Upper lobe of right lung (tissue), 1 donor: ENCODE measurements at regions not wholly inside any gene's neighbourhood (a gene's known extent, or its start where the extent isn't known, plus 50 kb on each side); places are given as distances from the start of the nearest gene placed in this dataset.

Experiments used
- ATAC-seq: fragments of 200-7000 bp; cut with Tn5 transposase; one replicate; pipeline ENCODE4 v1.9.1; 2020; ENCODE audit warnings: mild to moderate bottlenecking, moderate library complexity
- DNase-seq: peaks from one replicate; pipeline ENCODE4 v3.0.0-alpha.2; 2020
- H3K27ac ChIP-seq: fragments of 200-600 bp; one replicate; pipeline ENCODE4 v1.8.0; 2022
- H3K27me3 ChIP-seq: fragments of 200-600 bp; one replicate; pipeline ENCODE4 v1.8.0; 2022; ENCODE audit warnings: mild to moderate bottlenecking
- H3K36me3 ChIP-seq: fragments of 200-600 bp; one replicate; pipeline ENCODE4 v1.8.0; 2022
- H3K4me1 ChIP-seq: fragments of 200-600 bp; one replicate; pipeline ENCODE4 v1.8.0; 2022
- H3K4me3 ChIP-seq: fragments of 200-600 bp; one replicate; pipeline ENCODE4 v1.8.0; 2022; ENCODE audit warnings: mild to moderate bottlenecking
- H3K9me3 ChIP-seq: fragments of 200-600 bp; one replicate; pipeline ENCODE4 v1.8.0; 2022
- CTCF ChIP-seq: fragments of 200-600 bp; IDR thresholded peaks from one replicate; pipeline ENCODE4 v1.8.0; 2022; ENCODE audit warnings: antibody characterized with exemption
- intact Hi-C: fragments of 100-400 bp; cut with DNase I; formaldehyde crosslinking; loops from one replicate; pipeline ENCODE4 v1.11.0; 2022
- donor health status: DM: no; HTN: yes; CAD: no; lungs with severe emphysema.

GRCh38 chr6:113363048-113363798 is 493.9 kb upstream of the MARCKS start:
- no peak for ATAC-seq
- no peak overlapping the region for H3K27ac ChIP-seq
- TF ChIP-seq CTCF: no peak
- no peaks in the 10 kb centered on the region for H3K4me1 ChIP-seq
- H3K27me3 ChIP-seq: no peaks in the 10 kb centered on the region
- intact Hi-C loops: no loop called here
- no peak for DNase-seq
- H3K4me3 ChIP-seq: no peak overlapping the region
- no peaks in the 10 kb centered on the region for H3K9me3 ChIP-seq
- H3K36me3 ChIP-seq: no peaks in the 10 kb centered on the region

- no peak for ATAC-seq
- Histone ChIP-seq H3K36me3 (no peaks in the 10 kb centered on the region), H3K27ac (no peak overlapping the region), H3K9me3 (no peaks in the 10 kb centered on the region), H3K27me3 (no peaks in the 10 kb centered on the region), H3K4me1 (no peaks in the 10 kb centered on the region), H3K4me3 (no peak overlapping the region)
- no peak for DNase-seq
- no peak for TF ChIP-seq CTCF
- intact Hi-C loops: no loop called here
These were observed 493.3 kb upstream of the MARCKS start for GRCh38 chr6:113363866-113364265.

- H3K27me3 ChIP-seq: no peaks in the 10 kb centered on the region
- no peaks in the 10 kb centered on the region for H3K4me1 ChIP-seq
- no peak for TF ChIP-seq CTCF
- no peak for ATAC-seq
- H3K27ac ChIP-seq: no peak overlapping the region
- H3K36me3 ChIP-seq: no peaks in the 10 kb centered on the region
- no peak for DNase-seq
- intact Hi-C loops: no loop called here
- no peaks in the 10 kb centered on the region for H3K9me3 ChIP-seq
- H3K4me3 ChIP-seq: no peak overlapping the region
These were observed 492.4 kb upstream of the MARCKS start for GRCh38 chr6:113364766-113365165.

- Histone ChIP-seq H3K27ac (no peak overlapping the region), H3K27me3 (no peaks in the 10 kb centered on the region), H3K4me1 (no peaks in the 10 kb centered on the region), H3K36me3 (no peaks in the 10 kb centered on the region), H3K9me3 (no peaks in the 10 kb centered on the region), H3K4me3 (no peak overlapping the region)
- DNase-seq (no peak), ATAC-seq (no peak)
- no peak for TF ChIP-seq CTCF
- intact Hi-C loops: no loop called here
These were observed 492.0 kb upstream of the MARCKS start for GRCh38 chr6:113365191-113365590.

GRCh38 chr6:113366505-113366904 is 490.6 kb upstream of the MARCKS start:
- no peak for ATAC-seq
- H3K27me3 ChIP-seq: no peaks in the 10 kb centered on the region
- intact Hi-C loops: no loop called here

More at GRCh38 chr6:113366505-113366904, 490.6 kb upstream of the MARCKS start:
- H3K9me3 ChIP-seq: no peaks in the 10 kb centered on the region
- no peaks in the 10 kb centered on the region for H3K36me3 ChIP-seq
- no peak for DNase-seq
- no peak for TF ChIP-seq CTCF
- H3K4me1 ChIP-seq: no peaks in the 10 kb centered on the region
- H3K27ac ChIP-seq: no peak overlapping the region
- no peak overlapping the region for H3K4me3 ChIP-seq
